Nephron progenitor cell (in vitro differentiated cells): ENCODE measurements at regions not wholly inside any gene's neighbourhood (a gene's known extent, or its start where the extent isn't known, plus 50 kb on each side); places are given as distances from the start of the nearest gene placed in this dataset.

Source experiments
- DNase-seq: peaks from one replicate; pipeline ENCODE4 v3.0.0; 2021
- H3K27ac Mint-ChIP-seq: 2 replicates; pipeline ENCODE4 v1.8.0; 2021; ENCODE audit warnings: mild to moderate bottlenecking, moderate library complexity, mixed read lengths
- H3K27me3 Mint-ChIP-seq: 2 replicates; pipeline ENCODE4 v1.8.0; 2021; ENCODE audit warnings: mild to moderate bottlenecking, low read depth, mixed read lengths; ENCODE audit not compliant: poor library complexity
- H3K36me3 Mint-ChIP-seq: 2 replicates; pipeline ENCODE4 v1.8.0; 2021; ENCODE audit warnings: low read depth, mixed read lengths
- H3K4me1 Mint-ChIP-seq: 2 replicates; pipeline ENCODE4 v1.8.0; 2021; ENCODE audit warnings: mixed read lengths
- H3K4me3 Mint-ChIP-seq: 2 replicates; pipeline ENCODE4 v1.8.0; 2021; ENCODE audit warnings: mild to moderate bottlenecking, moderate library complexity, mixed read lengths
- H3K9me3 Mint-ChIP-seq: 2 replicates; pipeline ENCODE4 v1.8.0; 2021; ENCODE audit warnings: mild to moderate bottlenecking, moderate library complexity, mixed read lengths
- CTCF ChIP-seq: fragments of 200-600 bp; sonication (generic); IDR thresholded peaks from 2 replicates; pipeline ENCODE4 v1.5.0; 2021; ENCODE audit warnings: antibody characterized with exemption

- no peak overlapping the region for H3K4me3 Mint-ChIP-seq
- H3K27ac Mint-ChIP-seq = no peak overlapping the region
- peaks cover 26% of the 10 kb centered on the region for H3K4me1 Mint-ChIP-seq
- no peak for DNase-seq
- H3K27me3 Mint-ChIP-seq = no peaks in the 10 kb centered on the region
- no peaks in the 10 kb centered on the region for H3K36me3 Mint-ChIP-seq
- no peak for TF ChIP-seq CTCF
- H3K9me3 Mint-ChIP-seq = peaks cover 11% of the 10 kb centered on the region
Observed at GRCh38 chr18:2316751-2317696, 254.3 kb downstream of the METTL4 start.

- peaks cover 1% of the 10 kb centered on the region for H3K4me1 Mint-ChIP-seq
- DNase-seq = no peak
Observed at GRCh38 chr18:2324459-2324858, 246.8 kb downstream of the METTL4 start.

GRCh38 chr18:2325308-2325849, 245.9 kb downstream of the METTL4 start:
- H3K4me3 Mint-ChIP-seq = no peak overlapping the region
- no peak overlapping the region for H3K27ac Mint-ChIP-seq
- no peak for TF ChIP-seq CTCF
- peaks cover 10% of the 10 kb centered on the region for H3K4me1 Mint-ChIP-seq
- H3K36me3 Mint-ChIP-seq = no peaks in the 10 kb centered on the region
- DNase-seq = no peak
- peaks cover 4% of the 10 kb centered on the region for H3K9me3 Mint-ChIP-seq
- peaks cover 3% of the 10 kb centered on the region for H3K27me3 Mint-ChIP-seq

More at GRCh38 chr18:2324459-2324858, 246.8 kb downstream of the METTL4 start:
- no peaks in the 10 kb centered on the region for H3K36me3 Mint-ChIP-seq
- TF ChIP-seq CTCF = no peak
- peaks cover 3% of the 10 kb centered on the region for H3K27me3 Mint-ChIP-seq
- no peak overlapping the region for H3K27ac Mint-ChIP-seq
- peaks cover 12% of the 10 kb centered on the region for H3K9me3 Mint-ChIP-seq
- H3K4me3 Mint-ChIP-seq = no peak overlapping the region

- no peaks in the 10 kb centered on the region for H3K36me3 Mint-ChIP-seq
- TF ChIP-seq CTCF = no peak
- H3K27me3 Mint-ChIP-seq = peaks cover 3% of the 10 kb centered on the region
- no peak overlapping the region for H3K27ac Mint-ChIP-seq
- DNase-seq = no peak
- peaks cover 4% of the 10 kb centered on the region for H3K9me3 Mint-ChIP-seq
- no peak overlapping the region for H3K4me3 Mint-ChIP-seq
- peaks cover 16% of the 10 kb centered on the region for H3K4me1 Mint-ChIP-seq
Observed at GRCh38 chr18:2325933-2326332, 245.4 kb downstream of the METTL4 start.

GRCh38 chr18:2326999-2327398, 244.3 kb downstream of the METTL4 start:
- peaks cover 3% of the 10 kb centered on the region for H3K27me3 Mint-ChIP-seq

More at GRCh38 chr18:2326999-2327398, 244.3 kb downstream of the METTL4 start:
- Mint-ChIP-seq H3K4me3 (no peak overlapping the region), H3K4me1 (peaks cover 26% of the 10 kb centered on the region), H3K9me3 (peaks cover 4% of the 10 kb centered on the region), H3K27ac (no peak overlapping the region), H3K36me3 (no peaks in the 10 kb centered on the region)
- TF ChIP-seq CTCF = no peak
- DNase-seq = no peak
